AG04450 (cell line): ENCODE measurements at regions not wholly inside any gene's neighbourhood (a gene's known extent, or its start where the extent isn't known, plus 50 kb on each side); places are given as distances from the start of the nearest gene placed in this dataset.

Source experiments
- CTCF ChIA-PET: fragments of 300-600, 350-600 bp; formaldehyde crosslinking; extraction: SDS; loops from one replicate; lab custom pipeline; 2022; ENCODE audit warnings: antibody characterized with exemption, inconsistent platforms; lab: Charles Lee
- POLR2A ChIA-PET: fragments of 350-600 bp; formaldehyde crosslinking; extraction: SDS; loops from one replicate; lab custom pipeline; 2021; ENCODE audit warnings: antibody characterized with exemption, inconsistent platforms; lab: Yijun Ruan, JAX
- DNase-seq: peaks from one replicate; pipeline ENCODE4 v3.0.0-alpha.2; 2011; ENCODE audit warnings: low read depth, low spot score
- H3K27ac ChIP-seq: one replicate; pipeline ENCODE4 v1.5.1; 2012; ENCODE audit warnings: low read depth, low read length, control low read depth
- H3K27me3 ChIP-seq: one replicate; pipeline ENCODE4 v1.6.0; 2012; ENCODE audit warnings: low read length; ENCODE audit not compliant: control insufficient read depth, insufficient read depth
- H3K4me3 ChIP-seq: 2 replicates; pipeline ENCODE4 v1.5.1; 2011; ENCODE audit warnings: mild to moderate bottlenecking, low read depth, low read length, control low read depth
- H3K9me3 ChIP-seq: 2 replicates; pipeline ENCODE4 v1.5.1; 2012; ENCODE audit warnings: low read length; ENCODE audit not compliant: control insufficient read depth, insufficient read depth
- TF ChIP-seq, protein P1 (sequence below): IDR thresholded peaks from 2 replicates; pipeline ENCODE4 v1.5.1; 2011; ENCODE audit warnings: low read depth, low read length, control low read depth, inconsistent platforms

DNA sequence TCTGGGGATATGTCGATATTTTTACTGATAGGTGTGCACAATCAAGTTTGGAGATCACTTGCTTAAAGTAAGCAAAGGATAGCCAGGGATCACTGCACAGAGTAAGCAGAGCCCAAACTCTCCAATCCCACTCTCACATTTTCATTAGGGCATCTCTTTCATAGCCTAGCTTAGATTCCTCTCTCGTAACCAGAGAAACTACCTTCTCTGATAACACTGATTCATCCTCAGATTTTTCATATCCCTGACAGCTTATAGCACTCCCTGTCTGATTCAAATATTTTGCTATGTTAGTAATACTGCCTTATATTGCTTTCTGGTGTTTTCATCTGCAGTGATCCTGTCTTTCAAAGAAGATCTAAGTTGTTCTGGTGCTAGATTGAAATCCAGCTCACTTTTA, 123.7 kb downstream of the CBLL2 start:
- Histone ChIP-seq H3K9me3 (no peaks in the 10 kb centered on the region), H3K27ac (no peak overlapping the region), H3K4me3 (no peak overlapping the region), H3K27me3 (no peaks in the 10 kb centered on the region)
- DNase-seq = no peak
- ChIA-PET POLR2A (no interaction called here), CTCF (no interaction called here)
- TF ChIP-seq, protein P1, sequence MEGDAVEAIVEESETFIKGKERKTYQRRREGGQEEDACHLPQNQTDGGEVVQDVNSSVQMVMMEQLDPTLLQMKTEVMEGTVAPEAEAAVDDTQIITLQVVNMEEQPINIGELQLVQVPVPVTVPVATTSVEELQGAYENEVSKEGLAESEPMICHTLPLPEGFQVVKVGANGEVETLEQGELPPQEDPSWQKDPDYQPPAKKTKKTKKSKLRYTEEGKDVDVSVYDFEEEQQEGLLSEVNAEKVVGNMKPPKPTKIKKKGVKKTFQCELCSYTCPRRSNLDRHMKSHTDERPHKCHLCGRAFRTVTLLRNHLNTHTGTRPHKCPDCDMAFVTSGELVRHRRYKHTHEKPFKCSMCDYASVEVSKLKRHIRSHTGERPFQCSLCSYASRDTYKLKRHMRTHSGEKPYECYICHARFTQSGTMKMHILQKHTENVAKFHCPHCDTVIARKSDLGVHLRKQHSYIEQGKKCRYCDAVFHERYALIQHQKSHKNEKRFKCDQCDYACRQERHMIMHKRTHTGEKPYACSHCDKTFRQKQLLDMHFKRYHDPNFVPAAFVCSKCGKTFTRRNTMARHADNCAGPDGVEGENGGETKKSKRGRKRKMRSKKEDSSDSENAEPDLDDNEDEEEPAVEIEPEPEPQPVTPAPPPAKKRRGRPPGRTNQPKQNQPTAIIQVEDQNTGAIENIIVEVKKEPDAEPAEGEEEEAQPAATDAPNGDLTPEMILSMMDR = no peak

DNA sequence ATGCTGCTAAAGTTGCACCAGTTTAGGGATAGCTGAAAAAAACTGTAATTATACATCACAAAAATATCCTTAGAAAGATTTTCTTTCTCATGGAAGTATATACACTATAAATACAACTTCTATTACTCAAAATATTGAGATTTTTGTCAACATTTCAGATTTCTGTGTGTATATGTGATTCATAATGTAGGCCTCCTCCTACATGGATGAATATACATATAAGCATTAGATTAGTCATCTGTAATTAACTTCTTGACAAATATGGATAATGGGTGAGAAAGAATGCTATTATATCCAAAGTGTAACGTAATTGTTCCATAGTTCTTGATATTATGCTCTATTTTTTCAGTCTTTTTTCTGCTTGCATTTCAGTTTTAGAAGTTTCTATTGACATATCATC, 124.9 kb downstream of the CBLL2 start:
- TF ChIP-seq, protein P1 = no peak
- H3K4me3 ChIP-seq = no peak overlapping the region
- no peaks in the 10 kb centered on the region for H3K27me3 ChIP-seq
- no peaks in the 10 kb centered on the region for H3K9me3 ChIP-seq
- no peak overlapping the region for H3K27ac ChIP-seq
- ChIA-PET CTCF (no interaction called here), POLR2A (no interaction called here)
- no peak for DNase-seq

DNA sequence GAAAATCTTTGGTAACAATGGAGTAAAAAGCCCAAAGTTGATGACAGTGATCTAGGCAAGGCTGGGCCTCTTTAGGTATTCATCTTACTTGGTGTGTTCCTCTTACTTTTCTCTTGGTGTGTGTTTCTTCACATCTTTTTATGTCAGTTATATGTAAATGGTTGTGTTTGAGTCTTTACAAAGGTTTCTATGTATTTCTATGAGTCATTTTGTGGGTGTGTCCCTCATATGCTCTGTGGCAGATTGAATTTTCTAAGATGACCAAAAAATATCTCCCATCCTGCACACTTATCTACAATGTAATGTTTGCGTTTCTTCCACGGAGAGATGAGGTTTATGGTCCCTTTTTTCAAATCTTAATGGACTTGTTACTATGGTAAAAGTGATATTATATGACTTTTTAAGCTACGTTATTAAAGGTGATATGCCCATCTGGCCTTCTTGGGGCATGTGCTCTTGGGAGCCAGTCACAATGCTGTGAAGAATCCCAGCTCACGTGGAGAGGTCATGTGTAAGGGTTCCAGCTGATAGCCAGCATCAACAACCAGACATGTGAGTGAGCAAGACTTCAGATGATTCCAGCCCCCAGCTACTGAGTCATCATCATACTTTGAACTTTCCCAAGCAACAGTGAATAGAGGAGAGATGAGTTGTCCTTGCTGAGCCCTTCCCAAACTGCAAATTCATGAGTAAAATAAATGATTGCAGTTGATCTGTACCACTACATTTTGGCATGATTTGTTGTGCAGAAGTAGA, 126.9 kb downstream of the CBLL2 start:
- ChIA-PET POLR2A (no interaction called here), CTCF (interaction anchor here (1.1 kb wide), 1 partner anchor 349 kb away, joined by 3 read pairs; no protein-coding TSS in a partner anchor)
- Histone ChIP-seq H3K27ac (no peak overlapping the region), H3K4me3 (no peak overlapping the region), H3K9me3 (no peaks in the 10 kb centered on the region), H3K27me3 (no peaks in the 10 kb centered on the region)
- TF ChIP-seq, protein P1 = no peak
- no peak for DNase-seq

DNA sequence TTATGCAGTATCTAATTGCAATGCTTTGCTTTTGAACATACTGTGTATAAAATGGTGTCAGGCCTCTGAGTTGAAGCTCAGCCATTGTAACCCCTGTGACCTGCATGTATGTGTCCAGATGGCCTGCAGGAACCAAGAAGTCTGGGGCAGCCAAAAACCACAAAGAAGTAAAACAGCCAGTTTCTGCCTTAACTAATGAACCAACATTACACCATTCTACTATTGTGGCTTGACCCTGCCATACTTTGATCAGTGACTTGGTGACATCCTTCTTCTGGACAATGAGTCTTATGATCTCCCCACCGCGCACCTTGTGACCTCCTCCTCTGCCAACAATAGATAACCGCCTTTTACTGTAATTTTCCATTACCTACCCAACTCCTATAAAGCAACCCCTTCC, 131.6 kb downstream of the CBLL2 start:
- H3K27ac ChIP-seq = no peak overlapping the region
- H3K4me3 ChIP-seq = no peak overlapping the region
- no peaks in the 10 kb centered on the region for H3K27me3 ChIP-seq
- POLR2A ChIA-PET = no interaction called here
- CTCF ChIA-PET = interaction anchor here (1.2 kb wide), 1 partner anchor 344 kb away, joined by 7 read pairs; no protein-coding TSS in a partner anchor
- DNase-seq = no peak
- H3K9me3 ChIP-seq = no peaks in the 10 kb centered on the region
- TF ChIP-seq, protein P1 = no peak

DNA sequence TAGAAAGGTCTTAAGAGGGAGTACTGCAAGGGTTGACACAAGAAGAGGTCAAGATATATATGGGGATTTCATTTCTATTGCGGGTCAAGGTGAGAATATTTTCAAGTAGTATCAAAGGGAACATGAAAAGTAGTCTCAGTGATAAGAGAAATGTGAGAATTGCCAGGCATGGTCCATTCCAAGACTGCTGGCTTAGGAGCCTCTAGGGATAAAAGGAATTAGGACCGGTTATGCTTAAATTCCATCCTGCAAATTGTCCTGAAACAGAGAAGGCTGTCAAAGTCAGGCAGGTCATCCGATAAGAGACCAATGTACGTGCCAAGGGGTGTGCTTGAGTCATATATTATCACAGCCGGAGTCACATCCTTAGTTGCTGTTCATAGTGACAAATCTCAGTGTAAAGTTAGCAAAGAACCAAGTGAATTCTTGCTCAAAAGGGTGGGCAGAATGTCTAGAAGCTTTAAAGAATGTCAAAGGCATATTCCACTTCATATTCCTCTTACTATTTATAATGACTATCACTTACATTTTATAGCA, 133.6 kb downstream of the CBLL2 start:
- H3K27me3 ChIP-seq = no peaks in the 10 kb centered on the region
- no peak overlapping the region for H3K4me3 ChIP-seq
- ChIA-PET POLR2A (no interaction called here), CTCF (no interaction called here)
- DNase-seq = no peak
- H3K9me3 ChIP-seq = no peaks in the 10 kb centered on the region
- TF ChIP-seq, protein P1 = no peak
- H3K27ac ChIP-seq = no peak overlapping the region
